WTC11 (cell line): ENCODE measurements at regions not wholly inside any gene's neighbourhood (a gene's known extent, or its start where the extent isn't known, plus 50 kb on each side); places are given as distances from the start of the nearest gene placed in this dataset.

Source experiments
- ATAC-seq: fragments of 200-7000 bp; cut with Tn5 transposase; 2 replicates; pipeline ENCODE4 v1.10.0; 2021; ENCODE audit warnings: mild to moderate bottlenecking, moderate library complexity
- CTCF ChIA-PET: fragments of 300-600 bp; sonication (Branson Sonifier 250); formaldehyde crosslinking; loops from one replicate; lab custom pipeline; 2021; ENCODE audit warnings: antibody characterized with exemption; lab: Charles Lee
- POLR2A ChIA-PET: fragments of 350-600 bp; sonication (Branson Sonifier 250); formaldehyde crosslinking; loops from one replicate; lab custom pipeline; 2021; ENCODE audit warnings: antibody characterized with exemption; lab: Charles Lee
- DNase-seq: peaks from one replicate; pipeline ENCODE4 v3.0.0; 2021; ENCODE audit warnings: low spot score
- H3K27ac Mint-ChIP-seq: 2 replicates; pipeline ENCODE4 v1.8.0; 2021; ENCODE audit warnings: mixed read lengths
- H3K27me3 Mint-ChIP-seq: 2 replicates; pipeline ENCODE4 v1.8.0; 2021; ENCODE audit warnings: low read depth, mild to moderate bottlenecking, moderate library complexity, mixed read lengths
- H3K36me3 Mint-ChIP-seq: 2 replicates; pipeline ENCODE4 v1.8.0; 2021; ENCODE audit warnings: mixed read lengths
- H3K4me1 Mint-ChIP-seq: 2 replicates; pipeline ENCODE4 v1.8.0; 2022; ENCODE audit warnings: mixed read lengths
- H3K4me3 Mint-ChIP-seq: 2 replicates; pipeline ENCODE4 v1.8.0; 2021; ENCODE audit warnings: mild to moderate bottlenecking, moderate library complexity, mixed read lengths
- H3K9me3 Mint-ChIP-seq: 2 replicates; pipeline ENCODE4 v1.8.0; 2021; ENCODE audit warnings: mixed read lengths
- FOXK1 ChIP-seq: sonication (generic); formaldehyde crosslinking; IDR thresholded peaks from 2 replicates; pipeline ENCODE4 v1.8.0; 2022; ENCODE audit warnings: mild to moderate bottlenecking, moderate library complexity, missing genetic modification reagents
- FOXP1 ChIP-seq: sonication (generic); formaldehyde crosslinking; IDR thresholded peaks from 2 replicates; pipeline ENCODE4 v1.8.0; 2022; ENCODE audit warnings: missing genetic modification reagents, mild to moderate bottlenecking, moderate library complexity, borderline replicate concordance
- GABPB1 ChIP-seq: sonication (generic); formaldehyde crosslinking; IDR thresholded peaks from 2 replicates; pipeline ENCODE4 v1.8.1; 2023; ENCODE audit warnings: mild to moderate bottlenecking, missing genetic modification reagents
- HMGA2 ChIP-seq: fragments of 250-450 bp; sonication (Bioruptor Pico); IDR thresholded peaks from 2 replicates; pipeline ENCODE4 v1.4.0; 2021; ENCODE audit warnings: mild to moderate bottlenecking, moderate library complexity
- MYBL2 ChIP-seq: sonication (generic); formaldehyde crosslinking; IDR thresholded peaks from 2 replicates; pipeline ENCODE4 v1.8.1; 2023; ENCODE audit warnings: mild to moderate bottlenecking, moderate library complexity, missing genetic modification reagents
- NR3C1 ChIP-seq: sonication (generic); formaldehyde crosslinking; conservative IDR thresholded peaks from 2 replicates; pipeline ENCODE4 v1.8.1; 2023; ENCODE audit warnings: low read depth, mild to moderate bottlenecking, missing genetic modification reagents
- OVOL2 ChIP-seq: fragments of 250-450 bp; sonication (Bioruptor Pico); IDR thresholded peaks from 2 replicates; pipeline ENCODE4 v1.9.0; 2021; ENCODE audit warnings: mild to moderate bottlenecking, borderline replicate concordance
- ZNF138 ChIP-seq: sonication (generic); formaldehyde crosslinking; conservative IDR thresholded peaks from 2 replicates; pipeline ENCODE4 v1.8.1; 2022; ENCODE audit warnings: mild to moderate bottlenecking, moderate library complexity, missing genetic modification reagents
- ZNF232 ChIP-seq: sonication (generic); formaldehyde crosslinking; IDR thresholded peaks from 2 replicates; pipeline ENCODE4 v1.8.0; 2022; ENCODE audit warnings: mild to moderate bottlenecking, missing genetic modification reagents
- ZNF416 ChIP-seq: fragments of 250-450 bp; sonication (Bioruptor Pico); IDR thresholded peaks from 2 replicates; pipeline ENCODE4 v1.9.0; 2021; ENCODE audit warnings: mild to moderate bottlenecking, inconsistent platforms
- ZNF423 ChIP-seq: fragments of 250-450 bp; sonication (Bioruptor Pico); IDR thresholded peaks from 2 replicates; pipeline ENCODE4 v2.1.2; 2022; ENCODE audit warnings: mild to moderate bottlenecking, moderate library complexity
- TF ChIP-seq, protein P1 (sequence below): sonication (generic); formaldehyde crosslinking; IDR thresholded peaks from 2 replicates; pipeline ENCODE4 v1.8.1; 2022; ENCODE audit warnings: missing genetic modification reagents, borderline replicate concordance
- TF ChIP-seq, protein P2 (sequence below): sonication (generic); formaldehyde crosslinking; IDR thresholded peaks from 2 replicates; pipeline ENCODE4 v1.8.1; 2023; ENCODE audit warnings: mild to moderate bottlenecking, missing genetic modification reagents
- TF ChIP-seq, protein P3 (sequence below): fragments of 250-450 bp; sonication (Bioruptor Pico); IDR thresholded peaks from 2 replicates; pipeline ENCODE4 v1.9.0; 2021; ENCODE audit warnings: mild to moderate bottlenecking
- TF ChIP-seq, protein P4 (sequence below): sonication (generic); formaldehyde crosslinking; IDR thresholded peaks from 2 replicates; pipeline ENCODE4 v1.8.1; 2022; ENCODE audit warnings: mild to moderate bottlenecking, moderate library complexity, missing genetic modification reagents
- TF ChIP-seq, protein P5 (sequence below): sonication (generic); formaldehyde crosslinking; IDR thresholded peaks from 2 replicates; pipeline ENCODE4 v1.8.0; 2023; ENCODE audit warnings: missing genetic modification reagents, mild to moderate bottlenecking, borderline replicate concordance
- TF ChIP-seq, protein P6 (sequence below): fragments of 250-450 bp; sonication (Bioruptor Pico); IDR thresholded peaks from 2 replicates; pipeline ENCODE4 v1.8.0; 2021; ENCODE audit warnings: mild to moderate bottlenecking
- TF ChIP-seq, protein P7 (sequence below): fragments of 250-450 bp; sonication (Bioruptor Pico); IDR thresholded peaks from 2 replicates; pipeline ENCODE4 v1.9.0; 2021; ENCODE audit warnings: mild to moderate bottlenecking
- TF ChIP-seq, protein P8 (sequence below): sonication (generic); formaldehyde crosslinking; IDR thresholded peaks from 2 replicates; pipeline ENCODE4 v1.8.0; 2022; ENCODE audit warnings: mild to moderate bottlenecking, missing genetic modification reagents

DNA sequence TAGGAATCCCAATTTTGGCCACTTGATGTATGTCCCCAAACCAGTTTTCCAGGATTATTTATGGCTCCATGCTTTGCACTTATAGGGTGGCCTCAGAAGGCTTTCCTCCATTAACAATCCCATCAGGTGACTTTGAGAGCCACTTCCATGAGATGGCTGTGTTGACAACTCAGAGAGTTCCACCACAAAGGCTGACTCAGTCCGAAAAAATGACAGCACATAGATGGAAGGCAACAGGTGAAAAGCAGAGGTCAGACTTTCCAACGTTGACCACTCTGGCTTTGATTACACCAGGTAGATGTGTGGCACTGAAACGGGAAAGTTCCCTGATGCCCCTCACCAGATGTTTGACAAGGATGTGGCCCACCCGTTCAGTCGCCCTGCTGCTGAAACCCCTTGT lies 431.4 kb upstream of the TNP1 start:
- ATAC-seq (no peak), DNase-seq (no peak)
- peaks cover 16% of the 10 kb centered on the region for H3K27me3 Mint-ChIP-seq
- H3K36me3 Mint-ChIP-seq = peaks cover 18% of the 10 kb centered on the region
- ChIA-PET CTCF (no interaction called here), POLR2A (no interaction called here)
- H3K4me1 Mint-ChIP-seq = peaks cover 16% of the 10 kb centered on the region
- peaks cover 20% of the 10 kb centered on the region for H3K9me3 Mint-ChIP-seq
- TF ChIP-seq, protein P1, sequence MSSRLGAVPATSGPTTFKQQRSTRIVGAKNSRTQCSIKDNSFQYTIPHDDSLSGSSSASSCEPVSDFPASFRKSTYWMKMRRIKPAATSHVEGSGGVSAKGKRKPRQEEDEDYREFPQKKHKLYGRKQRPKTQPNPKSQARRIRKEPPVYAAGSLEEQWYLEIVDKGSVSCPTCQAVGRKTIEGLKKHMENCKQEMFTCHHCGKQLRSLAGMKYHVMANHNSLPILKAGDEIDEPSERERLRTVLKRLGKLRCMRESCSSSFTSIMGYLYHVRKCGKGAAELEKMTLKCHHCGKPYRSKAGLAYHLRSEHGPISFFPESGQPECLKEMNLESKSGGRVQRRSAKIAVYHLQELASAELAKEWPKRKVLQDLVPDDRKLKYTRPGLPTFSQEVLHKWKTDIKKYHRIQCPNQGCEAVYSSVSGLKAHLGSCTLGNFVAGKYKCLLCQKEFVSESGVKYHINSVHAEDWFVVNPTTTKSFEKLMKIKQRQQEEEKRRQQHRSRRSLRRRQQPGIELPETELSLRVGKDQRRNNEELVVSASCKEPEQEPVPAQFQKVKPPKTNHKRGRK (CRISPR knock-in tag) = no peak
- TF ChIP-seq GABPB1 = no peak
- TF ChIP-seq, protein P2, sequence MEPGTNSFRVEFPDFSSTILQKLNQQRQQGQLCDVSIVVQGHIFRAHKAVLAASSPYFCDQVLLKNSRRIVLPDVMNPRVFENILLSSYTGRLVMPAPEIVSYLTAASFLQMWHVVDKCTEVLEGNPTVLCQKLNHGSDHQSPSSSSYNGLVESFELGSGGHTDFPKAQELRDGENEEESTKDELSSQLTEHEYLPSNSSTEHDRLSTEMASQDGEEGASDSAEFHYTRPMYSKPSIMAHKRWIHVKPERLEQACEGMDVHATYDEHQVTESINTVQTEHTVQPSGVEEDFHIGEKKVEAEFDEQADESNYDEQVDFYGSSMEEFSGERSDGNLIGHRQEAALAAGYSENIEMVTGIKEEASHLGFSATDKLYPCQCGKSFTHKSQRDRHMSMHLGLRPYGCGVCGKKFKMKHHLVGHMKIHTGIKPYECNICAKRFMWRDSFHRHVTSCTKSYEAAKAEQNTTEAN (CRISPR knock-in tag) = no peak
- TF ChIP-seq, protein P3, sequence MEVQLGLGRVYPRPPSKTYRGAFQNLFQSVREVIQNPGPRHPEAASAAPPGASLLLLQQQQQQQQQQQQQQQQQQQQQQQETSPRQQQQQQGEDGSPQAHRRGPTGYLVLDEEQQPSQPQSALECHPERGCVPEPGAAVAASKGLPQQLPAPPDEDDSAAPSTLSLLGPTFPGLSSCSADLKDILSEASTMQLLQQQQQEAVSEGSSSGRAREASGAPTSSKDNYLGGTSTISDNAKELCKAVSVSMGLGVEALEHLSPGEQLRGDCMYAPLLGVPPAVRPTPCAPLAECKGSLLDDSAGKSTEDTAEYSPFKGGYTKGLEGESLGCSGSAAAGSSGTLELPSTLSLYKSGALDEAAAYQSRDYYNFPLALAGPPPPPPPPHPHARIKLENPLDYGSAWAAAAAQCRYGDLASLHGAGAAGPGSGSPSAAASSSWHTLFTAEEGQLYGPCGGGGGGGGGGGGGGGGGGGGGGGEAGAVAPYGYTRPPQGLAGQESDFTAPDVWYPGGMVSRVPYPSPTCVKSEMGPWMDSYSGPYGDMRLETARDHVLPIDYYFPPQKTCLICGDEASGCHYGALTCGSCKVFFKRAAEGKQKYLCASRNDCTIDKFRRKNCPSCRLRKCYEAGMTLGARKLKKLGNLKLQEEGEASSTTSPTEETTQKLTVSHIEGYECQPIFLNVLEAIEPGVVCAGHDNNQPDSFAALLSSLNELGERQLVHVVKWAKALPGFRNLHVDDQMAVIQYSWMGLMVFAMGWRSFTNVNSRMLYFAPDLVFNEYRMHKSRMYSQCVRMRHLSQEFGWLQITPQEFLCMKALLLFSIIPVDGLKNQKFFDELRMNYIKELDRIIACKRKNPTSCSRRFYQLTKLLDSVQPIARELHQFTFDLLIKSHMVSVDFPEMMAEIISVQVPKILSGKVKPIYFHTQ (CRISPR knock-in tag) = no peak
- TF ChIP-seq MYBL2 = no peak
- TF ChIP-seq ZNF416 = no peak
- TF ChIP-seq ZNF138 (CRISPR knock-in tag) = no peak
- TF ChIP-seq, protein P4, sequence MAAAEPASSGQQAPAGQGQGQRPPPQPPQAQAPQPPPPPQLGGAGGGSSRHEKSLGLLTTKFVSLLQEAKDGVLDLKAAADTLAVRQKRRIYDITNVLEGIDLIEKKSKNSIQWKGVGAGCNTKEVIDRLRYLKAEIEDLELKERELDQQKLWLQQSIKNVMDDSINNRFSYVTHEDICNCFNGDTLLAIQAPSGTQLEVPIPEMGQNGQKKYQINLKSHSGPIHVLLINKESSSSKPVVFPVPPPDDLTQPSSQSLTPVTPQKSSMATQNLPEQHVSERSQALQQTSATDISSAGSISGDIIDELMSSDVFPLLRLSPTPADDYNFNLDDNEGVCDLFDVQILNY (CRISPR knock-in tag) = no peak
- TF ChIP-seq HMGA2 (CRISPR knock-in tag) = no peak
- TF ChIP-seq OVOL2 (CRISPR knock-in tag) = no peak
- TF ChIP-seq, protein P5, sequence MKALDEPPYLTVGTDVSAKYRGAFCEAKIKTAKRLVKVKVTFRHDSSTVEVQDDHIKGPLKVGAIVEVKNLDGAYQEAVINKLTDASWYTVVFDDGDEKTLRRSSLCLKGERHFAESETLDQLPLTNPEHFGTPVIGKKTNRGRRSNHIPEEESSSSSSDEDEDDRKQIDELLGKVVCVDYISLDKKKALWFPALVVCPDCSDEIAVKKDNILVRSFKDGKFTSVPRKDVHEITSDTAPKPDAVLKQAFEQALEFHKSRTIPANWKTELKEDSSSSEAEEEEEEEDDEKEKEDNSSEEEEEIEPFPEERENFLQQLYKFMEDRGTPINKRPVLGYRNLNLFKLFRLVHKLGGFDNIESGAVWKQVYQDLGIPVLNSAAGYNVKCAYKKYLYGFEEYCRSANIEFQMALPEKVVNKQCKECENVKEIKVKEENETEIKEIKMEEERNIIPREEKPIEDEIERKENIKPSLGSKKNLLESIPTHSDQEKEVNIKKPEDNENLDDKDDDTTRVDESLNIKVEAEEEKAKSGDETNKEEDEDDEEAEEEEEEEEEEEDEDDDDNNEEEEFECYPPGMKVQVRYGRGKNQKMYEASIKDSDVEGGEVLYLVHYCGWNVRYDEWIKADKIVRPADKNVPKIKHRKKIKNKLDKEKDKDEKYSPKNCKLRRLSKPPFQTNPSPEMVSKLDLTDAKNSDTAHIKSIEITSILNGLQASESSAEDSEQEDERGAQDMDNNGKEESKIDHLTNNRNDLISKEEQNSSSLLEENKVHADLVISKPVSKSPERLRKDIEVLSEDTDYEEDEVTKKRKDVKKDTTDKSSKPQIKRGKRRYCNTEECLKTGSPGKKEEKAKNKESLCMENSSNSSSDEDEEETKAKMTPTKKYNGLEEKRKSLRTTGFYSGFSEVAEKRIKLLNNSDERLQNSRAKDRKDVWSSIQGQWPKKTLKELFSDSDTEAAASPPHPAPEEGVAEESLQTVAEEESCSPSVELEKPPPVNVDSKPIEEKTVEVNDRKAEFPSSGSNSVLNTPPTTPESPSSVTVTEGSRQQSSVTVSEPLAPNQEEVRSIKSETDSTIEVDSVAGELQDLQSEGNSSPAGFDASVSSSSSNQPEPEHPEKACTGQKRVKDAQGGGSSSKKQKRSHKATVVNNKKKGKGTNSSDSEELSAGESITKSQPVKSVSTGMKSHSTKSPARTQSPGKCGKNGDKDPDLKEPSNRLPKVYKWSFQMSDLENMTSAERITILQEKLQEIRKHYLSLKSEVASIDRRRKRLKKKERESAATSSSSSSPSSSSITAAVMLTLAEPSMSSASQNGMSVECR (CRISPR knock-in tag) = no peak
- TF ChIP-seq ZNF423 (CRISPR knock-in tag) = no peak
- TF ChIP-seq ZNF232 (CRISPR knock-in tag) = no peak
- no peak for TF ChIP-seq FOXP1 (CRISPR knock-in tag)
- TF ChIP-seq NR3C1 = no peak
- TF ChIP-seq, protein P6, sequence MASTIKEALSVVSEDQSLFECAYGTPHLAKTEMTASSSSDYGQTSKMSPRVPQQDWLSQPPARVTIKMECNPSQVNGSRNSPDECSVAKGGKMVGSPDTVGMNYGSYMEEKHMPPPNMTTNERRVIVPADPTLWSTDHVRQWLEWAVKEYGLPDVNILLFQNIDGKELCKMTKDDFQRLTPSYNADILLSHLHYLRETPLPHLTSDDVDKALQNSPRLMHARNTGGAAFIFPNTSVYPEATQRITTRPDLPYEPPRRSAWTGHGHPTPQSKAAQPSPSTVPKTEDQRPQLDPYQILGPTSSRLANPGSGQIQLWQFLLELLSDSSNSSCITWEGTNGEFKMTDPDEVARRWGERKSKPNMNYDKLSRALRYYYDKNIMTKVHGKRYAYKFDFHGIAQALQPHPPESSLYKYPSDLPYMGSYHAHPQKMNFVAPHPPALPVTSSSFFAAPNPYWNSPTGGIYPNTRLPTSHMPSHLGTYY (CRISPR knock-in tag) = no peak
- TF ChIP-seq, protein P7, sequence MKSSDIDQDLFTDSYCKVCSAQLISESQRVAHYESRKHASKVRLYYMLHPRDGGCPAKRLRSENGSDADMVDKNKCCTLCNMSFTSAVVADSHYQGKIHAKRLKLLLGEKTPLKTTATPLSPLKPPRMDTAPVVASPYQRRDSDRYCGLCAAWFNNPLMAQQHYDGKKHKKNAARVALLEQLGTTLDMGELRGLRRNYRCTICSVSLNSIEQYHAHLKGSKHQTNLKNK (CRISPR knock-in tag) = no peak
- TF ChIP-seq FOXK1 = no peak
- TF ChIP-seq, protein P8, sequence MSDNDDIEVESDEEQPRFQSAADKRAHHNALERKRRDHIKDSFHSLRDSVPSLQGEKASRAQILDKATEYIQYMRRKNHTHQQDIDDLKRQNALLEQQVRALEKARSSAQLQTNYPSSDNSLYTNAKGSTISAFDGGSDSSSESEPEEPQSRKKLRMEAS (CRISPR knock-in tag) = no peak
- H3K4me3 Mint-ChIP-seq = no peak overlapping the region
- no peak overlapping the region for H3K27ac Mint-ChIP-seq
